SU-DHL-6 (cell line): ENCODE measurements at regions not wholly inside any gene's neighbourhood (a gene's known extent, or its start where the extent isn't known, plus 50 kb on each side); places are given as distances from the start of the nearest gene placed in this dataset.

Source experiments
- H2AFZ ChIP-seq: fragments of 200-600 bp; sonication (generic); 2 replicates; pipeline ENCODE4 v1.6.1; 2014; ENCODE audit warnings: low read depth, mild to moderate bottlenecking, moderate library complexity, mixed read lengths, antibody characterized with exemption, low read length; ENCODE audit not compliant: severe bottlenecking
- H3F3A ChIP-seq: fragments of 200-600 bp; shearing (Covaris generic); 2 replicates; pipeline ENCODE4 v1.6.0; 2016; ENCODE audit warnings: antibody characterized with exemption, mild to moderate bottlenecking; ENCODE audit not compliant: insufficient read depth
- H3K27ac ChIP-seq: fragments of 200-600 bp; sonication (generic); 2 replicates; pipeline ENCODE4 v1.5.1; 2016; ENCODE audit warnings: low read depth, mild to moderate bottlenecking, low read length, moderate library complexity, mixed read lengths
- H3K27me3 ChIP-seq: fragments of 200-600 bp; sonication (generic), shearing (Covaris generic); 2 replicates; pipeline ENCODE4 v1.6.0; 2014; ENCODE audit warnings: mild to moderate bottlenecking, low read length
- H3K36me3 ChIP-seq: fragments of 200-600 bp; sonication (generic); 2 replicates; pipeline ENCODE4 v1.6.1; 2014; ENCODE audit warnings: mild to moderate bottlenecking, low read length, mixed read lengths
- H3K4me2 ChIP-seq: fragments of 300-600, 200-600 bp; shearing (Covaris generic), sonication (generic); 2 replicates; pipeline ENCODE4 v1.6.0; 2014; ENCODE audit warnings: low read length, low read depth, mild to moderate bottlenecking; ENCODE audit not compliant: poor library complexity, severe bottlenecking
- H3K4me3 ChIP-seq: fragments of 200-600 bp; sonication (generic); 2 replicates; pipeline ENCODE4 v1.5.1; 2014; ENCODE audit warnings: antibody characterized with exemption, low read length, mild to moderate bottlenecking, mixed read lengths; ENCODE audit not compliant: insufficient read depth, poor library complexity, severe bottlenecking
- H3K79me2 ChIP-seq: fragments of 200-600 bp; sonication (generic); 2 replicates; pipeline ENCODE4 v1.6.1; 2014; ENCODE audit warnings: mild to moderate bottlenecking, low read length, moderate library complexity; ENCODE audit not compliant: insufficient read depth
- H3K9ac ChIP-seq: fragments of 200-600 bp; sonication (generic); 2 replicates; pipeline ENCODE4 v1.7.0; 2014; ENCODE audit warnings: mild to moderate bottlenecking, low read length
- H3K9me2 ChIP-seq: fragments of 200-600 bp; sonication (generic); replicated peaks from 2 replicates; pipeline ENCODE4 v1.6.1; 2014; ENCODE audit warnings: low read length; ENCODE audit not compliant: insufficient read depth
- H3K9me3 ChIP-seq: fragments of 200-600 bp; sonication (generic); 2 replicates; pipeline ENCODE4 v1.6.1; 2014; ENCODE audit warnings: low read length, mixed read lengths; ENCODE audit not compliant: insufficient read depth
- H4K20me1 ChIP-seq: fragments of 200-600 bp; sonication (generic); 2 replicates; pipeline ENCODE4 v1.6.1; 2014; ENCODE audit warnings: low read depth, mild to moderate bottlenecking, antibody characterized with exemption, low read length, moderate library complexity, mixed read lengths
- EZH2phosphoT487 ChIP-seq: fragments of 200-600 bp; sonication (generic), shearing (Covaris generic); conservative IDR thresholded peaks from 2 replicates; pipeline ENCODE4 v1.6.1; 2018; ENCODE audit warnings: mild to moderate bottlenecking, antibody characterized with exemption, low read length, moderate library complexity, mixed read lengths
- TF ChIP-seq, protein P1 (sequence below): fragments of 200-600 bp; sonication (generic); IDR thresholded peaks from one replicate; pipeline ENCODE4 v1.5.1; 2017; ENCODE audit warnings: antibody characterized with exemption, mild to moderate bottlenecking, low read length, moderate library complexity; ENCODE audit not compliant: insufficient read depth, poor library complexity, severe bottlenecking

GRCh38 chr6:4447639-4448330 lies 312.4 kb upstream of the ECI2 start:
- Histone ChIP-seq H3K4me2 (peak overlapping the region; percentile 42), H3K9ac (no peak overlapping the region), H3K36me3 (no peaks in the 10 kb centered on the region), H3F3A (no peaks in the 10 kb centered on the region), H3K79me2 (no peaks in the 10 kb centered on the region), H3K9me3 (peaks cover 9% of the 10 kb centered on the region; the same call in 1 of the 2 replicates), H3K27ac (no peak overlapping the region), H3K9me2 (no peaks in the 10 kb centered on the region), H3K4me3 (no peak overlapping the region), H2AFZ (no peak overlapping the region), H3K27me3 (no peaks in the 10 kb centered on the region), H4K20me1 (no peaks in the 10 kb centered on the region)
- TF ChIP-seq, protein P1, sequence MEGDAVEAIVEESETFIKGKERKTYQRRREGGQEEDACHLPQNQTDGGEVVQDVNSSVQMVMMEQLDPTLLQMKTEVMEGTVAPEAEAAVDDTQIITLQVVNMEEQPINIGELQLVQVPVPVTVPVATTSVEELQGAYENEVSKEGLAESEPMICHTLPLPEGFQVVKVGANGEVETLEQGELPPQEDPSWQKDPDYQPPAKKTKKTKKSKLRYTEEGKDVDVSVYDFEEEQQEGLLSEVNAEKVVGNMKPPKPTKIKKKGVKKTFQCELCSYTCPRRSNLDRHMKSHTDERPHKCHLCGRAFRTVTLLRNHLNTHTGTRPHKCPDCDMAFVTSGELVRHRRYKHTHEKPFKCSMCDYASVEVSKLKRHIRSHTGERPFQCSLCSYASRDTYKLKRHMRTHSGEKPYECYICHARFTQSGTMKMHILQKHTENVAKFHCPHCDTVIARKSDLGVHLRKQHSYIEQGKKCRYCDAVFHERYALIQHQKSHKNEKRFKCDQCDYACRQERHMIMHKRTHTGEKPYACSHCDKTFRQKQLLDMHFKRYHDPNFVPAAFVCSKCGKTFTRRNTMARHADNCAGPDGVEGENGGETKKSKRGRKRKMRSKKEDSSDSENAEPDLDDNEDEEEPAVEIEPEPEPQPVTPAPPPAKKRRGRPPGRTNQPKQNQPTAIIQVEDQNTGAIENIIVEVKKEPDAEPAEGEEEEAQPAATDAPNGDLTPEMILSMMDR, result no peak
- no peak for TF ChIP-seq EZH2phosphoT487

DNA sequence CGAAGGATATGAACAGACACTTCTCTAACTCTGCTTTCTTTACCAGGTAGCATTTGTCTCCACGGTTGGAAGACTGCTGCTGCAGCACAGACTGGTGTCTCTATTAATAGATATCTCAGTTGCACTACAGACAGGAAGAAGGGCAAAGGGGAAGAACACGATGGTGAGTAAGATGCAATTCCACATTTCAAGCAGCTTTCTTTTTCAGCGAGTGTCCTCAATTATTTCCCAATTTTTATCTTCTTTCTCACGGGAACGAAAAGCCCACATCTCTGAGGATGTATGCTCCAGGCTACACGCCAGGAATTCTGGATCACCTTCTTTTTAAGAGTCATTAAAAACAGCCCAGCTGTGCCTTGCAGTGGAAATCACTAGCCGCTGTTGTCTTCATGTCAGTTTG lies 311.6 kb upstream of the ECI2 start:
- TF ChIP-seq, protein P1, result no peak
- TF ChIP-seq EZH2phosphoT487, result no peak
- Histone ChIP-seq H3K9me3 (peaks cover 3% of the 10 kb centered on the region; the same call in 1 of the 2 replicates), H3K79me2 (no peaks in the 10 kb centered on the region), H3K4me3 (no peak overlapping the region), H3K9me2 (no peaks in the 10 kb centered on the region), H4K20me1 (no peaks in the 10 kb centered on the region), H2AFZ (peak overlapping the region; percentile 22), H3K9ac (no peak overlapping the region), H3K4me2 (peak overlapping the region; percentile 42), H3K36me3 (no peaks in the 10 kb centered on the region), H3K27me3 (no peaks in the 10 kb centered on the region), H3K27ac (no peak overlapping the region), H3F3A (no peaks in the 10 kb centered on the region)

- TF ChIP-seq, protein P1, result no peak
- no peak for TF ChIP-seq EZH2phosphoT487
- Histone ChIP-seq H3K79me2 (no peaks in the 10 kb centered on the region), H3K27ac (no peak overlapping the region), H3F3A (no peaks in the 10 kb centered on the region), H3K27me3 (no peaks in the 10 kb centered on the region), H3K36me3 (no peaks in the 10 kb centered on the region), H3K4me2 (no peak overlapping the region), H3K9me2 (no peaks in the 10 kb centered on the region), H4K20me1 (no peaks in the 10 kb centered on the region), H3K4me3 (no peak overlapping the region), H2AFZ (no peak overlapping the region), H3K9me3 (no peaks in the 10 kb centered on the region), H3K9ac (no peak overlapping the region)
Measured at GRCh38 chr6:4441981-4442434, 306.6 kb upstream of the ECI2 start.
